GM11168 (cell line): ENCODE measurements at regions not wholly inside any gene's neighbourhood (a gene's known extent, or its start where the extent isn't known, plus 50 kb on each side); places are given as distances from the start of the nearest gene placed in this dataset.

Source experiments
- in situ Hi-C: fragments of 300-500 bp; cut with MboI; formaldehyde crosslinking; loops from one replicate; pipeline ENCODE4 v1.12.0; 2022; ENCODE audit warnings: low sequenced_read_pairs; ENCODE audit not compliant: unreplicated experiment

- in situ Hi-C loops, result no loop called here
Measured at GRCh38 chr10:120641695-120642094, 184.7 kb downstream of the PLPP4 start.

DNA sequence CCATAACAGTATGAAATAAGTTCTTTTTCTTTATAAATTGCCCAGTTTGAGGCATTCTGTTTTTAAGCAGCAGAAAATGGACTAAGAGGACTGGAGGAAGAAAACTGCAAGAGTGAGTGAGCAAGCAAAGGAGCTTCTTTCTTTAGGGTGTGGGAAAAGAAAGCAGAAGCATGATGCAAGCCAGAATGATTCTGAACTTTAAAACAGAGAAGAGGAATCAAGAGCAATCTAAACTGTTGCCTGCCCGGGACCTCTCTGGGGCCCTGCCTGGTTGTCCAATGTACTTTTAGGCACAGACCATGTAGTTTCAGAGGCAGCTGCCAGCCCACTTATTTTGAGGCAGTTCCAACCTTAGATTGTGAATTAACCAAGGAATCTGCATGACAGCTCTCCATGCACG is 186.3 kb downstream of the PLPP4 start:
- in situ Hi-C loops, result no loop called here

DNA sequence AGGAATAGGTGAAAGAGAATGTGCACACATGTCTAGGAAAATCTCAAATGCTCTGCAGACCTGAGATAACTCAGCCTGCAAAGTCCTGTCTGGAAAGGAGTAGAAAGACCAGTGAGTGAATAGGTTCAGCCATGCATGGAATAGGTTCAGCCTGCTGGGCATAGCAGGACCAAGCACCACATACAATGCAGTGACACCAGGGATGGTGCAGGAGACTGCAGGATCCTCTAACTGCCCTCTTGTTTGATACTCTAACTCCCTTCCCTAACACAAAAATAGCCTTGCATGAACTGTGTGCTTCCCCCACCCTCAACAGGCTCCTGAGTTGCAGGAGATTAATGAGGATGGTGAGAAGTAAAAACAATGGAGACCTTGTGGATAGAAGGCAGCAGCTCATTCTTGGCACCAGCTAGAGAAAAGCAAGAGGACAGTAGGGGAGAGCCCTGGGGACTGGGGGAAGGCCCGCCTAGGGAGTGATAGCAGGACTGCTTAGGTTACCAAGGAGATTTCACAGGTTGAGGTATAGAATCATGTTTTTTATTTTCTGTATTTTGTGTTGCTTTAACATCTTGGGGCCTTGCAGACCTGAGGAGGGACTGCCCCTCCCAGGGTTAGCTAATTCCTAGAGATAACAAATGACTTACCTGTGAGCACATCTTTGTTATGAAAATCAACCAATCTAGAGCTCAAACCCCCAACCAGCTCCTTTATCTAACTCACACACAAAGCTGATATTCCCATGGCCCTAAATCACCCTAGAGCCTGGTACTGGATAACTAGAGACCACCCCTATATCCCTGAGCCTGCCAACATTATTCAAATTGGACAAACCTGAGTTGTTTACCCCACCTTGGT is 187.8 kb downstream of the PLPP4 start:
- in situ Hi-C loops, result no loop called here

- in situ Hi-C loops, result no loop called here
Measured at GRCh38 chr10:120646159-120646732, 189.2 kb downstream of the PLPP4 start.

DNA sequence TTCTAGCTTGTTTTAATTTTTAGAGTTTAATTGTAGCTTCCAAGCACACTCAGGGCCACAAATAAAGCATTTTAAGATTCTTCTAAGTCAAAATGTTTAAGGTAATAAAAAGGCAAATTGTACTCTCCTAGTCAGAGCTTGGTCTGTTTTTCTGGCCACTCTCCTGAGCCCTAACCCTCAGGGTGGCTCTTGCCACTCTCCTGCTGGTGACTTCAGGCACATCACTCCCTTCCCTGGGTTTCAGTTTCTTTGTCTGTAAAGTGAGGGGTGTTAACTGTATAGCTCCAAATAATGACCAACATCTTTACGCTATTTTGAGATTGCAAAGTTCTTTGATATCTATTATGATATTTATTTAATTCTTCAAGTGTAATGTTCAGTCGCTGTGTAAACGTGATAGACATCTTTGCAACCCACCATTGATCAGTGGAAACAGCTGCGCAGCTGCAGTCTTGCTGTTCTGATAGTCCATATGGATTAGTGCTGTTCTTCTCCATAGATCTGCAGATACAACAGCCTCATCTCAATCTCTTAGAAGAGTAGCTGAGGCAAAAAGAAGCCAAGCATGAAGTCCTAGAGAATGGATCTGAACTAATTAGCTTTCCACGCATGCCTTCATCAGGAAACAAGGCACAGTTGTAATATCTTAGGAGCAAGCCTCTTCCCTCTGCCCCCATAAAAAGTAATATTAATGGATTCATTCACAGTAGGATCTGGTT is 189.9 kb downstream of the PLPP4 start:
- in situ Hi-C loops, result no loop called here

DNA sequence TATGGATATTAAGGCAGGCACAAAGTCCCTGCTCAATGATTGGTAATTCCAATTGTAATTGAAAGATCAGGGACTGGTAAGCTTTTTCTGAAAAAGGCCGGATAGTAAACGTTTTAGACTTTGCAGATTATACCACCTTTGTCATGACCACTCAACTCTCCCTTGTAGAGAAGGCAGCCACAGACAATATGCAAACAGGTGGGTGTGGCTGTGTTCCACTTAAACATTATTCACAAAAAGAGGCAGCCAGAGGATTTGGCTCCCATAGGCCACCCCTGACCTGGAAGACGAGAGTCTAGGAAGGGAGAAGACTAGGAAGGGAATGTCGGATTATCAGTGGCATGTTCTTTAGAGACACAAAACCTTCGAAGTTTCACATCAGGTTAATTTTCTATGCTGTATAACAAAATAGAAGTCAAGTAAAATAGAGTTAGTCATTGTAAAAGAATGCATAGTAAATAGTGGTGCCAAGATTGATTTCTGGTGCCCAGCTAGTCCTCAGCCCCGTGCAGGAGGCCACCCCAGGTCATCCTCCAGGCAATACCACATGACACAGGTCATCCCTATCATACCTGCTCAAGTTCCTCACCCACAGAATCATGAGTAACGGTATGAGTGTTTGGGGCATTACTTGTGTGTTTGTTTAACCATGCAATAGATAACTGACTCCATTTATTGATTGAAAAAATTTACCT is 193.8 kb downstream of the PLPP4 start:
- in situ Hi-C loops, result no loop called here

- in situ Hi-C loops, result no loop called here
Measured at GRCh38 chr10:120656107-120656506, 195.1 kb upstream of the WDR11 start.

GRCh38 chr10:120657371-120657770 is 193.8 kb upstream of the WDR11 start:
- in situ Hi-C loops, result no loop called here

- in situ Hi-C loops, result no loop called here
Measured at GRCh38 chr10:120658943-120659885, 191.9 kb upstream of the WDR11 start.

DNA sequence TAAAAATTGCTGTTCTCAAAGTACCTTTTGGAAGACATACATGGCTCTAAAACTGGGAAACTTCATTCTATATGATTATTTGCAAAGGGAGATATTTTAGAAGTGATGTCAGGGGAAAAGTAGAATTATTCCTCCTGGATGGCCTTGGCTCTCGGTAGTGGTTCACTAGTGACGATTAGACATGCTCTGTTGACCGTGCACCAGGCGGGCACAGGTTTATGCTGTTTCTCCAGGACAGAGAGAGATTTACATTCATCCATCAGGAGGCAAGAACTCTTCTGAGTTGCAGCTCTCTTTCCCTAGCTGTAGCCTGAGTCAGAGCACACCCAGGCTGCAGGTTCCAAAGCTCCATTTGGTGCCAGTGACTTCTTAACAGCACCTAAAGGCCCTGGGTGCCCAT is 184.9 kb upstream of the WDR11 start:
- in situ Hi-C loops, result no loop called here

DNA sequence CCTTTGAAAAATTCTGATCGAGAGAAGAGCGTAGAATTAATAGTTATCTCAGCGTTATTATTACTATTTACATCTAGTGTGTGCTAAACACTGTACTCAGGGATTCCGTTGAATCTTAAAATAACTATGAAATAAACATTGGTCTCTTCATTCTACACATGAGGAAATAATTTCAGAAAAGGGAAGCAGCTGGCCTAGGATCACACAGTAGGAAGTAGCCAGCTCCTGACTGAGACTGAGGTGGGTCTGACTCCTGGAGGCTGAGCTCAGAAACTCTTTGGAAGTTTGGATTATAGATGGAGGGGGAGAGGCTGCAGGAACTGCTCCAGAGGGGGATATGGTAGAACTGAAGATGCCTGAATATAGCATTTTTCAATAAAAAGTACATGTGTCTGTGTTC is 183.9 kb upstream of the WDR11 start:
- in situ Hi-C loops, result no loop called here

DNA sequence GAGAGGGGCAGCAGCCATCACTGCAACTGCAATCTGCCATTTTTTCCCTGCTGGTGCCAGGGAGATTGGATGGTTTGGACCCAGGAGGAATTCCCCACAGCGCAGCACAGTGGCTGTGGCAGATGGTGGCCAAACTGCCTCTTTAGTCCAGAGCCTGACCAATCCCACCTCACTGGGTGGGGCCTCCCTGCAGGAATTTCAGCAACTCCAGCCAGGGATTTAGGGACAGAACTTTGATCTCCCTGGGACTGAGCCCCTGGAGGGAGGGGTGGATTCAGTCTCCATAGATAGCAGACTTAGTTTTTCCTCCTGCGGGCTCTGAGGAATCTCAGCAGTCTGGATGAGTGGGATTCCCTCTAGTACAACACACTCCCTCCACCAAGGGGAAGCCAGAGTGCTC is 179.7 kb upstream of the WDR11 start:
- in situ Hi-C loops, result no loop called here

DNA sequence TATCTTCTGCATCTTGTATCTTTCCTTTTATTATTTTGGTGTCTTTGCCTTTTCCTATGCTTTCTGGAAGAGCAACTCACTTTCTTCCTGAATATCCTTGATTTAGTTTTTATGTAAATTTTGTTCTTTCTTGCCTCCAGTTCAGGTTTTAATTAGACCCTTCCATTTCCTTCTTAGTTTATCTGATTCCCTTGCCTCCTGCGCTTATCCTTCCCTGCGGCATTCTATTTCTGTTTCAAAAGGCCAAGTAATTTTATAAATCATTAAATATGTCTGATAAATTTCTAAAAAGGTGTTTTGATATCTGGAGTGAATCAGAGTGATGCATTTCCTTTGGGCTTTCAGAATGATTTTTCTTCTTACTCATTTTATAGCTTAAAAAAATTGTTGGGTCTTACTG is 167.7 kb upstream of the WDR11 start:
- in situ Hi-C loops, result no loop called here

DNA sequence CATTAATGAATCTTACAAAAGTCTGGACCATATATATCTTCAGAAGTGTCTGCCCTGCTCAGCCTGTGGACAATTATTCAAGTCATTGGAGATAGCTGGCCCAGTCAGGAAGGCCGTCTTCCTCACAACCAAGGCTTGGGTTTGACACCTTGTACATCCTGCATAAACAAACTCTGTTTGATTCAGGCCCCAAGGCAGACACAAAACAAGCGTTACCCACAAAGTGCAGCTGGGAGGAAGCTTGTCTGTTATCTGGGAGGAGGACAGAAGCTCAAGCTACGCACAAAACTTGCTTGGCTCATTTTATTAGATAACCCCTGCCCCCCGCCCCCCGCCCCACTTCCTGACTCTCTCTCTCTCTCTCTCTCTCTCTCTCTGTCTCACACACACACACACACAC is 166.9 kb upstream of the WDR11 start:
- in situ Hi-C loops, result no loop called here

- in situ Hi-C loops, result no loop called here
Measured at GRCh38 chr10:120685136-120685535, 166.0 kb upstream of the WDR11 start.

DNA sequence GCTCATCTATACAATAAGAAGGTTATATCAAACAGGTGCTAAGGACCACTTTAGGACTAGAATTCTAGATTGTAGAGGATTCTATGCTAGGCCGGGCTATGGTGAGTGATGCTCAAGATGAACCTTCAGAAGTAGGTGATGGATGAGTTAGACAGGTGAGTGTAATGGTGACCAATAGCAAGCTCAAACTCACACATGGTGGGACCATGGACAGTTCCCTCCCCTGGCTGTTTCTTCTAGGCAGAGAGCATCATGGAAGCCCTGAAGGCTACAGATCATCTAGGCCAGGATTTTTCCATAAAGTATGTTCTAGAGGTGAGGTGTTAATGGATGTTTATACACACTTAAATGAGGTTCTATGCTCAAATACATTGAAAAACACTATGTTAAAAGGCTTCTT is 162.2 kb upstream of the WDR11 start:
- in situ Hi-C loops, result no loop called here

DNA sequence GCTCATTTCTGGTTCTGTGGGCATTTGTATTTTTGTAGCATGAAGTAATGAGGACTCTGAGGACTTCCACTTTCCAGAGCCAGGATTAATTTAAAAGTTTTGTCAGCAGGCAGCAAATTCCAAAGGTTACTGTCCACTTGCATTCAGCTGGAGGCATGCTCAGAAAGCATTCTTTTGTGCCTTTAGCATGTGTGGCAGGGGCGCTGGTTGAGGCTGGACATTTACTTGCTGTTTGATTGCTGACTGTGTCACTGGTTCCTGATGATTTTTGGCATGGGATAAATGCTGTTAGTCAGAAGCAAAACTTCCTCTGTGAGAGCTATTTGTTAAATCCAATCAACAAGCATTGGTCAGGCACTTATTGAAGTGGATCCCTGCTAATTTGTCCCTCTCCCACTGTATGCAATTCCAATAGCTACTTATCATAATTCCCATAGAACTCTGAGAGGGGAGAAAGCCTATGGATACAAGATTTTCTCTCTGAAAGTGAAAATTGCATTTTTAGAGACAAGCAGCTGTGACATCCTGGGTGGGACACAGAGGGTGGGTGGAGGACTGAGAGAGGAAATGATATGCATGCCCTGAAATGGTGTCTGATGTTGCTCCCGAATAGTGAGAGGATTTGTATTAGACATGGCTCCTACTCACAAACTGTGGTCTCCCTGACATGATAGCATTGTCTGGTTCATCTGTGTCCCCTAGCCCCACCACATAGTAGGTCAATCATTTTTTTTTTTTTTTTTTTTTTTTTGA is 161.2 kb upstream of the WDR11 start:
- in situ Hi-C loops, result no loop called here

GRCh38 chr10:120691625-120692024 is 159.5 kb upstream of the WDR11 start:
- in situ Hi-C loops, result no loop called here

GRCh38 chr10:120700426-120700825 is 150.7 kb upstream of the WDR11 start:
- in situ Hi-C loops, result no loop called here
